Testis (tissue), 2 donors: ENCODE measurements at regions not wholly inside any gene's neighbourhood (a gene's known extent, or its start where the extent isn't known, plus 50 kb on each side); places are given as distances from the start of the nearest gene placed in this dataset.
"Not testable (repeated sequence)": the region's sequence is repeated elsewhere in the genome, so short reads cannot be mapped to it uniquely, and the experiment has no call there.

ENCODE experiments used
- DNase-seq: peaks from one replicate; pipeline ENCODE4 v3.0.0-alpha.2; 2019
- H3K27ac ChIP-seq, 2 donors: fragments of 200-600 bp; sonication (generic); one replicate each; pipeline ENCODE4 v1.5.1; 2019
- H3K27me3 ChIP-seq: fragments of 200-600 bp; sonication (generic); one replicate; pipeline ENCODE4 v1.5.1; 2019
- H3K36me3 ChIP-seq: fragments of 200-600 bp; sonication (generic); one replicate; pipeline ENCODE4 v1.5.1; 2017; ENCODE audit warnings: low read depth; ENCODE audit errors: missing control alignments
- H3K4me1 ChIP-seq: fragments of 200-600 bp; sonication (generic); one replicate; pipeline ENCODE4 v1.5.1; 2019
- H3K4me3 ChIP-seq, 2 donors: fragments of 200-600 bp; sonication (generic); one replicate each; pipeline ENCODE4 v1.5.1; 2017 to 2019
- H3K9me3 ChIP-seq: fragments of 200-600 bp; sonication (generic); one replicate; pipeline ENCODE4 v1.5.1; 2017
- CTCF ChIP-seq, 3 experiments: fragments of 450-650 bp in 2 of 3; fragments of 200-600 bp in 1 of 3; sonication (generic) in 1 of 3; IDR thresholded peaks; one replicate each; pipeline ENCODE4 v1.5.1; 2016 to 2019; ENCODE audit warnings: antibody characterized with exemption in 3 of 3, mild to moderate bottlenecking in 2 of 3, moderate library complexity in 1 of 3
- POLR2A ChIP-seq: fragments of 450-650 bp; IDR thresholded peaks from one replicate; pipeline ENCODE4 v1.6.1; 2017; ENCODE audit warnings: antibody characterized with exemption, mild to moderate bottlenecking, moderate library complexity
- WGBS, 2 donors: methylation state at CpG; one replicate each; pipeline ENCODE4 v1.1.5; 2018; 5-methylcytosine and 5-hydroxymethylcytosine counted together
- intact Hi-C: fragments of 100-400 bp; cut with DNase I; formaldehyde crosslinking; loops from one replicate; pipeline ENCODE4 v1.15.1; 2023; ENCODE audit warnings: low total_unique reads

GRCh38 chr10:124245191-124245590 is 151.8 kb upstream of the CHST15 start:
- H3K4me3 ChIP-seq, result no peak overlapping the region
- intact Hi-C loops, result no loop called here
- TF ChIP-seq POLR2A (no peak), CTCF (IDR thresholded peaks at IDR 0.05) (no peak)
- no peaks in the 10 kb centered on the region for H3K27me3 ChIP-seq
- H3K36me3 ChIP-seq, result no peaks in the 10 kb centered on the region
- H3K27ac ChIP-seq, result no peak overlapping the region
- 94 to 98% methylated on average over 7 to 8 of the region's 8 CpGs for WGBS, 2 donors
- no peak for DNase-seq
- H3K9me3 ChIP-seq, result no peaks in the 10 kb centered on the region
- H3K4me1 ChIP-seq, result no peaks in the 10 kb centered on the region

GRCh38 chr10:124244256-124244877 is 151.0 kb upstream of the CHST15 start:
- 85 to 94% methylated on average over 11 to 20 of the region's 20 CpGs for WGBS, 2 donors
- DNase-seq, result no peak
- no peak for TF ChIP-seq POLR2A
- TF ChIP-seq CTCF (IDR thresholded peaks at IDR 0.05), result no peak
- Histone ChIP-seq H3K27me3 (no peaks in the 10 kb centered on the region), H3K27ac (no peak overlapping the region), H3K4me3 (no peak overlapping the region), H3K4me1 (no peaks in the 10 kb centered on the region), H3K36me3 (no peaks in the 10 kb centered on the region), H3K9me3 (no peaks in the 10 kb centered on the region)
- intact Hi-C loops, result no loop called here

GRCh38 chr10:124243702-124244121 is 150.3 kb upstream of the CHST15 start:
- H3K27me3 ChIP-seq, result no peaks in the 10 kb centered on the region
- TF ChIP-seq CTCF (IDR thresholded peaks at IDR 0.05), result no peak
- TF ChIP-seq POLR2A, result no peak
- intact Hi-C loops, result no loop called here
- no peak overlapping the region for H3K4me3 ChIP-seq
- 46 to 87% methylated on average over 12 of the region's 12 CpGs for WGBS, 2 donors
- no peak for DNase-seq
- H3K27ac ChIP-seq, result no peak overlapping the region
- no peaks in the 10 kb centered on the region for H3K4me1 ChIP-seq
- no peaks in the 10 kb centered on the region for H3K36me3 ChIP-seq
- H3K9me3 ChIP-seq, result no peaks in the 10 kb centered on the region

- WGBS, 2 donors, result 85 to 92% methylated on average over 8 of the region's 8 CpGs
- no peak for DNase-seq
- Histone ChIP-seq H3K27me3 (no peaks in the 10 kb centered on the region), H3K4me1 (no peaks in the 10 kb centered on the region), H3K36me3 (no peaks in the 10 kb centered on the region), H3K9me3 (no peaks in the 10 kb centered on the region), H3K27ac (no peak overlapping the region), H3K4me3 (no peak overlapping the region)
- intact Hi-C loops, result no loop called here
- TF ChIP-seq CTCF (IDR thresholded peaks at IDR 0.05), result no peak
- no peak for TF ChIP-seq POLR2A
Measured at GRCh38 chr10:124242791-124243190, 149.4 kb upstream of the CHST15 start.

- intact Hi-C loops, result no loop called here
- Histone ChIP-seq H3K36me3 (no peaks in the 10 kb centered on the region), H3K4me3 (no peak overlapping the region), H3K4me1 (no peaks in the 10 kb centered on the region), H3K9me3 (no peaks in the 10 kb centered on the region), H3K27me3 (no peaks in the 10 kb centered on the region), H3K27ac (no peak overlapping the region)
- TF ChIP-seq POLR2A (no peak), CTCF (IDR thresholded peaks at IDR 0.05) (no peak)
- DNase-seq, result no peak
- WGBS, 2 donors, result 83 to 93% methylated on average over 3 to 7 of the region's 7 CpGs
Measured at GRCh38 chr10:124242365-124242764, 149.0 kb upstream of the CHST15 start.

- H3K9me3 ChIP-seq, H3K27me3 ChIP-seq, H3K36me3 ChIP-seq, intact Hi-C loops, H3K27ac ChIP-seq, DNase-seq, H3K4me3 ChIP-seq, H3K4me1 ChIP-seq: not testable (repeated sequence)
- 98 to 99% methylated on average over 5 of the region's 5 CpGs for WGBS, 2 donors
Measured at GRCh38 chr10:124241510-124241909, 148.1 kb upstream of the CHST15 start.
